Neural progenitor cell (in vitro differentiated cells): ENCODE measurements at regions not wholly inside any gene's neighbourhood (a gene's known extent, or its start where the extent isn't known, plus 50 kb on each side); places are given as distances from the start of the nearest gene placed in this dataset.

Experiments
- DNase-seq: peaks from one replicate; pipeline ENCODE4 v3.0.0-alpha.2; 2016; ENCODE audit warnings: low spot score
- H2AFZ ChIP-seq: fragments of 200-600 bp; sonication (generic); replicated peaks from 2 replicates; pipeline ENCODE4 v1.6.1; 2016; ENCODE audit warnings: antibody characterized with exemption
- H3F3A ChIP-seq: fragments of 200-600 bp; sonication (generic); 2 replicates; pipeline ENCODE4 v1.6.1; 2016; ENCODE audit warnings: antibody characterized with exemption, low read depth
- H3K27ac ChIP-seq: fragments of 200-600 bp; sonication (generic); 2 replicates; pipeline ENCODE4 v1.5.1; 2016; ENCODE audit warnings: mild to moderate bottlenecking
- H3K27me3 ChIP-seq: fragments of 200-600 bp; sonication (generic); 2 replicates; pipeline ENCODE4 v1.6.1; 2016; ENCODE audit warnings: mild to moderate bottlenecking, moderate library complexity
- H3K36me3 ChIP-seq: fragments of 200-600 bp; sonication (generic); 2 replicates; pipeline ENCODE4 v1.5.1; 2016
- H3K4me1 ChIP-seq: fragments of 200-600 bp; sonication (generic); 2 replicates; pipeline ENCODE4 v1.6.1; 2016; ENCODE audit warnings: mixed run types
- H3K4me2 ChIP-seq: fragments of 200-600 bp; sonication (generic); 2 replicates; pipeline ENCODE4 v1.6.1; 2016
- H3K4me3 ChIP-seq: fragments of 200-600 bp; sonication (generic); 2 replicates; pipeline ENCODE4 v1.5.1; 2016
- H3K79me2 ChIP-seq: fragments of 200-600 bp; sonication (generic); 2 replicates; pipeline ENCODE4 v1.6.1; 2016; ENCODE audit warnings: low read depth
- H3K9ac ChIP-seq: fragments of 200-600 bp; sonication (generic); 2 replicates; pipeline ENCODE4 v1.6.1; 2016
- H3K9me3 ChIP-seq: fragments of 200-600 bp; sonication (generic); 2 replicates; pipeline ENCODE4 v1.5.1; 2016; ENCODE audit warnings: low read depth
- H4K20me1 ChIP-seq: fragments of 200-600 bp; sonication (generic); 2 replicates; pipeline ENCODE4 v1.6.1; 2016; ENCODE audit warnings: low read depth
- H3K27ac Mint-ChIP-seq: 3 replicates; pipeline ENCODE4 v1.8.0; 2021; ENCODE audit warnings: mixed read lengths
- H3K27me3 Mint-ChIP-seq: 2 replicates; pipeline ENCODE4 v1.8.0; 2022; ENCODE audit warnings: low read depth, mild to moderate bottlenecking, inconsistent platforms, moderate library complexity, mixed read lengths; ENCODE audit not compliant: insufficient read depth
- H3K36me3 Mint-ChIP-seq: 3 replicates; pipeline ENCODE4 v1.8.0; 2021; ENCODE audit warnings: mixed read lengths
- H3K4me1 Mint-ChIP-seq: 3 replicates; pipeline ENCODE4 v1.8.0; 2021; ENCODE audit warnings: mixed read lengths
- H3K4me3 Mint-ChIP-seq: 3 replicates; pipeline ENCODE4 v1.8.0; 2021; ENCODE audit warnings: mild to moderate bottlenecking, moderate library complexity, mixed read lengths
- H3K9me3 Mint-ChIP-seq: 3 replicates; pipeline ENCODE4 v1.8.0; 2020; ENCODE audit warnings: mixed read lengths
- EZH2 ChIP-seq: fragments of 200-600 bp; sonication (generic); IDR thresholded peaks from 2 replicates; pipeline ENCODE4 v1.6.1; 2017; ENCODE audit warnings: antibody characterized with exemption, mild to moderate bottlenecking, moderate library complexity
- EZH2phosphoT487 ChIP-seq: fragments of 200-600 bp; sonication (generic); IDR thresholded peaks from 2 replicates; pipeline ENCODE4 v1.6.1; 2017; ENCODE audit warnings: antibody characterized with exemption
- TF ChIP-seq, protein P1 (sequence below): fragments of 200-600 bp; sonication (generic); IDR thresholded peaks from 2 replicates; pipeline ENCODE4 v1.5.1; 2017; ENCODE audit warnings: antibody characterized with exemption, mild to moderate bottlenecking

DNA sequence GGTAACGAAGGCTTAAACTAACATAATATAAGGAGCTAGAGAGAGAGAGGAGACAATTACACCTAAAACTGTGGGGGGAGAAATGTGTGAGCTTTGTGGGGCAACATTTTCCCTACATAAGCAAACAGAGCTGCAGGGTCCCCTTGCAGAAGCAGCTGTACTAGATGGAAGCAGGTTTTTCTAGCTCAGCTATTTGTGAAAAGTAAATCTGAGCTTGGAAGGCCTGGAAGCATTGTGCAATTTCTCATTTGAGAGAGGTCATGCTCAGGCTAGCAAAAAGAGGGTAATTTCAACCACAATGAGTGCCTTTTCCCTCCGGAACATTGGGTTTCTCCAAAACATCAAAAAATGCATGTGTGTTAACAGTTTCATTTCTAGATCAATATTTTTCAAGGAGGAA, 130.0 kb downstream of the ARL4C start:
- no peaks in the 10 kb centered on the region for H3K36me3 Mint-ChIP-seq
- Histone ChIP-seq H3K9ac (no peak overlapping the region), H3K27me3 (no peaks in the 10 kb centered on the region), H3K9me3 (no peaks in the 10 kb centered on the region), H3F3A (peaks cover 63% of the 10 kb centered on the region), H3K4me3 (no peak overlapping the region), H3K4me1 (peaks cover 73% of the 10 kb centered on the region), H3K79me2 (no peaks in the 10 kb centered on the region), H3K27ac (peak overlapping the region; percentile 72), H2AFZ (peak overlapping the region; percentile 14), H3K4me2 (peak overlapping the region; percentile 5), H4K20me1 (no peaks in the 10 kb centered on the region), H3K36me3 (no peaks in the 10 kb centered on the region)
- H3K4me3 Mint-ChIP-seq, result no peak overlapping the region
- H3K27me3 Mint-ChIP-seq, result peaks cover 8% of the 10 kb centered on the region
- no peaks in the 10 kb centered on the region for H3K9me3 Mint-ChIP-seq
- peak overlapping the region; percentile 85 for H3K27ac Mint-ChIP-seq
- H3K4me1 Mint-ChIP-seq, result peaks cover 78% of the 10 kb centered on the region
- TF ChIP-seq EZH2 (no peak), EZH2phosphoT487 (no peak)
- TF ChIP-seq, protein P1, sequence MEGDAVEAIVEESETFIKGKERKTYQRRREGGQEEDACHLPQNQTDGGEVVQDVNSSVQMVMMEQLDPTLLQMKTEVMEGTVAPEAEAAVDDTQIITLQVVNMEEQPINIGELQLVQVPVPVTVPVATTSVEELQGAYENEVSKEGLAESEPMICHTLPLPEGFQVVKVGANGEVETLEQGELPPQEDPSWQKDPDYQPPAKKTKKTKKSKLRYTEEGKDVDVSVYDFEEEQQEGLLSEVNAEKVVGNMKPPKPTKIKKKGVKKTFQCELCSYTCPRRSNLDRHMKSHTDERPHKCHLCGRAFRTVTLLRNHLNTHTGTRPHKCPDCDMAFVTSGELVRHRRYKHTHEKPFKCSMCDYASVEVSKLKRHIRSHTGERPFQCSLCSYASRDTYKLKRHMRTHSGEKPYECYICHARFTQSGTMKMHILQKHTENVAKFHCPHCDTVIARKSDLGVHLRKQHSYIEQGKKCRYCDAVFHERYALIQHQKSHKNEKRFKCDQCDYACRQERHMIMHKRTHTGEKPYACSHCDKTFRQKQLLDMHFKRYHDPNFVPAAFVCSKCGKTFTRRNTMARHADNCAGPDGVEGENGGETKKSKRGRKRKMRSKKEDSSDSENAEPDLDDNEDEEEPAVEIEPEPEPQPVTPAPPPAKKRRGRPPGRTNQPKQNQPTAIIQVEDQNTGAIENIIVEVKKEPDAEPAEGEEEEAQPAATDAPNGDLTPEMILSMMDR, result no peak
- no peak for DNase-seq

DNA sequence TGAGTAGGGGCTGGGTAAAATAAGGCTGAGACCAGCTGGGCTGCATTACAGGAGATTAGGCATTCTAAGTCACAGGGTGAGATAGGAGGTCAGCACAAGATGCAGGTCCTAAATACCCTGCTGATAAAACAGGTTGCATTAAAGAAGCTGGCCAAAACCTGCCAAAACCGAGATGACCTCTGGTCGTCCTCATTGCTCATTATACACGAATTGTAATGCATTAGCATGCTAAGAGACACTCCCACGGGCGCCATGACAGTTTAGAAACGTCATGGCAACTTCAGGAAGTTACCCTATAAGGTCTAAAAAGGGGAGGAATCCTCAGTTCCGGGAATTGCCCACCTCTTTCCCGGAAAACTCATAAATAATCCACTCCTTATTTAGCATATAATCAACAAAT, 132.2 kb downstream of the ARL4C start:
- H3F3A ChIP-seq, result peaks cover 62% of the 10 kb centered on the region
- H3K9me3 Mint-ChIP-seq, result peaks cover 16% of the 10 kb centered on the region
- peak overlapping the region; percentile 95 for H3K27ac ChIP-seq
- H3K27me3 ChIP-seq, result no peaks in the 10 kb centered on the region
- H3K4me1 ChIP-seq, result peaks cover 72% of the 10 kb centered on the region
- DNase-seq, result peak; percentile 26
- H3K9ac ChIP-seq, result no peak overlapping the region
- no peak overlapping the region for H3K4me3 Mint-ChIP-seq
- H3K4me2 ChIP-seq, result peak overlapping the region; percentile 66
- H3K79me2 ChIP-seq, result no peaks in the 10 kb centered on the region
- peaks cover 3% of the 10 kb centered on the region for H3K36me3 Mint-ChIP-seq
- peak overlapping the region; percentile 96 for H3K27ac Mint-ChIP-seq
- peak overlapping the region; percentile 23 for H2AFZ ChIP-seq
- H3K27me3 Mint-ChIP-seq, result peaks cover 4% of the 10 kb centered on the region
- TF ChIP-seq EZH2phosphoT487 (no peak), EZH2 (no peak)
- TF ChIP-seq, protein P1, result no peak
- no peaks in the 10 kb centered on the region for H3K9me3 ChIP-seq
- H4K20me1 ChIP-seq, result no peaks in the 10 kb centered on the region
- no peak overlapping the region for H3K4me3 ChIP-seq
- H3K4me1 Mint-ChIP-seq, result peaks cover 81% of the 10 kb centered on the region
- H3K36me3 ChIP-seq, result no peaks in the 10 kb centered on the region

DNA sequence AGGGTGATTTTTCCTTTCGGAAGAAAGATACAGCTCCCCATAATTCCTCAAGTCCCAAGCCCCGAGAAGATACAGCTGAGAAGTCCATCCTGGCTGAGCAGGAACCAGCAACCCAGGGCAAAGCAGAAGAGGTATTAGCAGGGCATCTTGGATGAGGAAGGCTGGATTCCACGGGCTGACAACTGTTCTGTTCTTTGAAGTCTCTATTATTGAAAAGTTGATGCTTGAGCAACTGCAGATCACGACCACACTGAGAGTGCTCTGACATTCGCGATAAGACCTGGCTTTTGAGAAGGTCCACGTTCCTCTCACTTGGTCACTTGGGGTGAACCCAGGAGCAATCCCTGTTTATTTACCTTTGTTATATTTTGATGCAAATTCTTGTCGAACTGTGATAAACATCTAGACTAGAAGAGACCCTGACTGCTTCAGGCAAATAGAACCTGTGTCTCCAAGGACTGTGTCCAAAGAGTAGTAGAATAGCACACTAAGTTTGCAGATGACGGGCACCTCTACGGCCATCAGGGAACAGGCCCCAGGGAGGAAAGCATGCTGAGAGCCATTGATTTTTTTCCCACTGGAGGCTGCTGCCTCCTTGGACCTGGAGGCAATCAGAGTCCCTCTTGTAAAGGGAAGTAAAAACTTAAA, 133.1 kb downstream of the ARL4C start:
- H3K9me3 ChIP-seq, result peaks cover 5% of the 10 kb centered on the region
- peak overlapping the region; percentile 66 for H3K4me2 ChIP-seq
- peak overlapping the region; percentile 0 for H3K4me3 ChIP-seq
- H3K27ac ChIP-seq, result peak overlapping the region; percentile 95
- H3F3A ChIP-seq, result peaks cover 53% of the 10 kb centered on the region
- H3K36me3 ChIP-seq, result peaks cover 4% of the 10 kb centered on the region
- Mint-ChIP-seq H3K4me1 (peaks cover 73% of the 10 kb centered on the region), H3K27me3 (peaks cover 4% of the 10 kb centered on the region), H3K27ac (peak overlapping the region; percentile 99), H3K36me3 (peaks cover 3% of the 10 kb centered on the region), H3K4me3 (peak overlapping the region; percentile 71), H3K9me3 (peaks cover 24% of the 10 kb centered on the region)
- H4K20me1 ChIP-seq, result no peaks in the 10 kb centered on the region
- no peaks in the 10 kb centered on the region for H3K79me2 ChIP-seq
- no peaks in the 10 kb centered on the region for H3K27me3 ChIP-seq
- peak; percentile 21 for DNase-seq
- peaks cover 64% of the 10 kb centered on the region for H3K4me1 ChIP-seq
- TF ChIP-seq, protein P1, result no peak
- no peak for TF ChIP-seq EZH2phosphoT487
- no peak for TF ChIP-seq EZH2
- H2AFZ ChIP-seq, result no peak overlapping the region
- H3K9ac ChIP-seq, result no peak overlapping the region
